OCI-LY3 (cell line): ENCODE measurements at regions not wholly inside any gene's neighbourhood (a gene's known extent, or its start where the extent isn't known, plus 50 kb on each side); places are given as distances from the start of the nearest gene placed in this dataset.

Experiments used
- CTCF ChIP-seq: fragments of 200-600, 300-600 bp; sonication (generic); IDR thresholded peaks from 2 replicates; pipeline ENCODE4 v1.5.1; 2014; ENCODE audit warnings: antibody characterized with exemption, low read length, low read depth
- EZH2phosphoT487 ChIP-seq: fragments of 200-600 bp; shearing (Covaris generic); IDR thresholded peaks from 2 replicates; pipeline ENCODE4 v1.6.1; 2018; ENCODE audit warnings: antibody characterized with exemption, mixed run types, low read depth

- TF ChIP-seq CTCF (no peak), EZH2phosphoT487 (no peak)
Observed at GRCh38 chr7:50849991-50850390, 67.3 kb upstream of the GRB10 start.
